Lower leg skin (tissue), 3 donors: ENCODE measurements at regions not wholly inside any gene's neighbourhood (a gene's known extent, or its start where the extent isn't known, plus 50 kb on each side); places are given as distances from the start of the nearest gene placed in this dataset.

Experiments
- POLR2A ChIP-seq, 2 donors: fragments of 450-650 bp; IDR thresholded peaks; one replicate each; pipeline ENCODE4 v1.6.1; 2016 to 2017; ENCODE audit warnings: antibody characterized with exemption in 2 of 2, mild to moderate bottlenecking in 1 of 2, moderate library complexity in 1 of 2
- TF ChIP-seq, protein P1 (sequence below), 3 donors: fragments of 450-650 bp; IDR thresholded peaks; one replicate each; pipeline ENCODE4 v1.5.1; 2016; ENCODE audit warnings: antibody characterized with exemption in 3 of 3, mild to moderate bottlenecking in 3 of 3, moderate library complexity in 2 of 3

GRCh38 chr15:87591042-87591441 is 665.5 kb downstream of the NTRK3 start:
- TF ChIP-seq, protein P1, sequence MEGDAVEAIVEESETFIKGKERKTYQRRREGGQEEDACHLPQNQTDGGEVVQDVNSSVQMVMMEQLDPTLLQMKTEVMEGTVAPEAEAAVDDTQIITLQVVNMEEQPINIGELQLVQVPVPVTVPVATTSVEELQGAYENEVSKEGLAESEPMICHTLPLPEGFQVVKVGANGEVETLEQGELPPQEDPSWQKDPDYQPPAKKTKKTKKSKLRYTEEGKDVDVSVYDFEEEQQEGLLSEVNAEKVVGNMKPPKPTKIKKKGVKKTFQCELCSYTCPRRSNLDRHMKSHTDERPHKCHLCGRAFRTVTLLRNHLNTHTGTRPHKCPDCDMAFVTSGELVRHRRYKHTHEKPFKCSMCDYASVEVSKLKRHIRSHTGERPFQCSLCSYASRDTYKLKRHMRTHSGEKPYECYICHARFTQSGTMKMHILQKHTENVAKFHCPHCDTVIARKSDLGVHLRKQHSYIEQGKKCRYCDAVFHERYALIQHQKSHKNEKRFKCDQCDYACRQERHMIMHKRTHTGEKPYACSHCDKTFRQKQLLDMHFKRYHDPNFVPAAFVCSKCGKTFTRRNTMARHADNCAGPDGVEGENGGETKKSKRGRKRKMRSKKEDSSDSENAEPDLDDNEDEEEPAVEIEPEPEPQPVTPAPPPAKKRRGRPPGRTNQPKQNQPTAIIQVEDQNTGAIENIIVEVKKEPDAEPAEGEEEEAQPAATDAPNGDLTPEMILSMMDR (IDR thresholded peaks at IDR 0.05): no peak
- no peak for TF ChIP-seq POLR2A (IDR thresholded peaks at IDR 0.05)
